RPMI8226 (cell line): ENCODE measurements at regions not wholly inside any gene's neighbourhood (a gene's known extent, or its start where the extent isn't known, plus 50 kb on each side); places are given as distances from the start of the nearest gene placed in this dataset.
"Not testable (repeated sequence)": the region's sequence is repeated elsewhere in the genome, so short reads cannot be mapped to it uniquely, and the experiment has no call there.

Experiments
- DNase-seq: peaks from one replicate; pipeline ENCODE4 v3.0.0-alpha.2; 2015

DNA sequence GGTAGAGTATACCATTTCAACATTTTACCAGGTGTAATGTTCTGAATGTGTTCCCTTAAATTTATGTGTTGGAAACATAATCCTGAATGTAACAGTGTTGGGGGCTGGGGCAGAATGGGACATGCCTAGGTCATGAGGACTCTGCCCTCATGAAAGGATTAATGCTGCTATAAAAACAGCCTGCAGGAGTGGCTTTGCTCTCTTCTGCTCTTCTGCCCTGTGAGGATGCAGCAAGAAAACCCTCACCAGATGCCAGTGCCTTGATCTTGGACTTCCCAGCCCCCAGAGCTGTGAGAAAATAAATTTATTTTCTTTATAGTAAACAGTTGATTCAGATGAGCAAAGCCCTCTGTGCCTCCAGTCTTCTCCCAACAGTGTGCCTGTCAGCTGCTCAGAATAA lies 326.0 kb upstream of the ONECUT1 start:
- no peak for DNase-seq

DNA sequence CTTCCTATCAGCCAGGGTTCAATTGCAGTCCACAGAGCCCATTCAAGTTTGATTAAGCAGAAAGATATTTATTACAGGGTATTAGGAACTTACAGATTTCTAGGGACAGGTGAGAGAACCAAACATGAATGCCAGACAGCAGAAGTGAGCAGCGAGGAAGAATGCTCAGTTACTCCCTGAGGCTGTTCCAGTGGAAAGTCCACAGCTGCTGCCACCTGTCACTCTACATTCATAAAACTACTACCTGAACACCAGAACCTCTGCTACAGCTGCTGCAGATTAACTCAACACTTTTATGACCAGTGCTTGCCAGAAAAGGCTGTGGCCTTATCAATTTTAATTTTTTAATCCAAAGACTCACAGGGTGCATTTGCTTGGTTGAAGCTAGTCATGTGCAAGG lies 325.4 kb upstream of the ONECUT1 start:
- no peak for DNase-seq

DNA sequence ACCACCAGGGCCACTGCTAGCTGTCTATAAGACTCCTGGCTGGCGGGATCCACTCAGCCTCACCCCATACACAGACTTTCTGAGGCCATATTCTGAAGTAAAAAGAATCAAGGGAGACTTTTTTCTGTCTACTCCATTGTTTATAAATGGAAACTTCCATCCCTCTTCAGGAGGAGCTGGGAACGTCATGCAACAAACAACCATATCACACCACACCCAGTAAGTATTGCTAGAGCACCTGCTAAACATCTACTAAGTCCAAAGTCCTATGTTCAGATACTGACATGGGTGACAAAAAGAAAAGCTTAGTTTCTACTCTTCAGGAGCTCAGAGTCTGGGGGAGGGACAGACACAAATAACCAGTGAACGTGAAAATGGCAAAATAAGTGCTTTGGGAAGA lies 324.8 kb upstream of the ONECUT1 start:
- no peak for DNase-seq

DNA sequence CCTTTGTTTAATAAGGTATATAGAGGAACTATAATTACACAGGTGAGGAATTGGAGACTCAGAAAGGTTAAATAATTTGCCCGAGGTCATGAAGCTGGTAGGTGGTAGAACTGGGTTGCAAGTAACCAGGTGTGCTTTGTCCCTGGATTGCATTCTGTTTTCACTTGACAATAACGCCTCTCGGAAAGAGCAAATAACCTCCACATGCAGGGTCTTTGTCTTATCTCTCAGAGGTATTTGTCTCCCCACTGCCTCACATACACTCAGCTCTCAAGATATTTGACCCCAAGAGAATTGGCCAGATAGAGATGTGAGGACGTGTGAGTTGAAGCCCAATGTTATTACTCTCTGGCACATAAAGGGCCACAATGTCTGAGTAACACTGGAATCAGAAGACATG lies 320.9 kb upstream of the ONECUT1 start:
- DNase-seq = no peak

DNA sequence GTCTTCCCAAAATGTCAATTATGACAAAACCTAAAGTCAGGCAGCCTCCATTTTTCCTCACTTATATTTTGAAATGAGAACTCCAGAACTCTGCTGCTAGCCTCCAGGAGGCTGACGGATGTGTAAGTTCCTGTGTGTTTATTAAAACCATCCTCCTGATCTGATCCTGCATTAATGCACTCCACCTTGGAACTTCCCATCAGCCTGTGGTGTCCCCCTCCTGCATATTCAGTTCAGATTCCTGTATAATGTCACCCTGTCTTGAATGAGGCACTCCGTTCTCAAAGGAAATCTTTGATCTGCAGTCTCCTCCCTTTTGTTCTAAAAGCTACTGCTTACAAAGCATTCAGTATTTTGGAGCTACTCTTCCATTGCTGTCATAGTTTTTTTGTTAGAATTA lies 318.2 kb upstream of the ONECUT1 start:
- DNase-seq = no peak

DNA sequence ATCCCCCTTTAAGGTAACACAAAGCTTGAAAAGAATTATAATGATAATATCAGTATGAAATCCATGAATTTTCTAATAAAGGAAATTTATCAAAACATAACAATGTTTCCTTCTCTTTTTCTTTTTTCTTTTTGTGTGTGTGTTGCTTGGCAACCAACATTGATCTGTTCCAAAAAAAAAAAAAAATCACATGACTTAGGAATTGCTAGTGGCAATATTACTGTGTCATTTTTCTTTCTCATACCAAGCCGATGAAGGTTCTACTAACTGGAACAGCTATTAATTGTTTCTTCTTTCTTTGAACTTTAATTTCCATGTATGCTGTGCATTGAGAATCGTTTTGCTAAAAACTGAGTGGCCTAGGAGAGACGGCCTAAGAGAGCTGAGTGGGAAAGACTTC lies 317.7 kb upstream of the ONECUT1 start:
- no peak for DNase-seq

DNA sequence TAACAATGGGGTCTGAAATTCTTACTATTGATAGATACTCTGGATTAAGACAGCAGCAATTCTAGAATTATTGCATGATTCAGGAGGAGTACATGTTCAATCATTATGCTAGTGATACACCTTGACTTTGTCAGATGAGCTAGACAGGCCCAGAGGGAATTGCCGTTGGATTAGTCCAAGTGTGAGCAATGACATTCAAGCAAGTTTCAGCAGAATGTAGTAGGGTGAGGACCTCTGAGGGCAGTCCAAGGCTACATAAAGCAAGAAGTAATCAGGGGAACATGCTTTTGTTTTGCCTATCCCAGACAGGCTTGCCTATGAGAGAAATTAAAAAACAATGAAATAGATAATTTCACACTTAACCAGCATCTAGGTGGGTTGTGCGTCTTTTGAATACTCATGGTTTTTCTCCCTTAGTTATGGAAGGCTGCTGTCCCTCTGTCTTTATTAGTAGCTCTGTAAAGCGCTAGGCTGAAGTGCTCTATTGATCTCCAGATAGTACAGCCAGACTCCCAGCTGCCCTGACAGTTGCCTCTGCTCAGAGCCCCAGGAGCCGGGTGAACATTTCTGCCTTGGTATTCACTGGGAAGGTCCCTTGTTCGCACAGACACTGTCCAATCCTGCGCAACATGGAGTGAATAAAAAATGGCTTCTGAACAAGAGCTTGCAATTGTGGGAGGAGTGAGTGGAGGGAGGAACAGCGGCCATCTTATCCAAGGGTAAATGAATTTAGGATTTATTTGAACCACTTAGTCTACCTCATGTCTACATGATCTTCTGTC lies 316.6 kb upstream of the ONECUT1 start:
- DNase-seq = no peak

DNA sequence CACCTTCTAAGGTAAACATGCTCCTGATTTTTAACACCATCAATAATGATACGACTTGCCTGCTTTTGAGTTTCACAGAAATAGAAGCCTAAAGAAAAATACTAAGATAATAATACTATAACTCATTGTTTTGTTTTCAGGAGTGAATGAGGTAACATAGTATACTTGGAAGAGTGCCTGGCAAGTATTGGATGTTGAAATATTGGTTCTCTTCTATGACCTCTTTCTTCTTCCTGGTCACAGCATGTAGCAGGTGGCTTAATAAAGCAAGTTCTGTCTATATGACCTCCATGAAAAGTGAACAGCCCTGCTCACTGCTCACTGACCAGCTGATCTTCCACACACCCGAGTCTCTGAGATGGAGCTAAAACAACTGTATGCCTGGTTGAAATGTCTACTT lies 312.3 kb upstream of the ONECUT1 start:
- no peak for DNase-seq

DNA sequence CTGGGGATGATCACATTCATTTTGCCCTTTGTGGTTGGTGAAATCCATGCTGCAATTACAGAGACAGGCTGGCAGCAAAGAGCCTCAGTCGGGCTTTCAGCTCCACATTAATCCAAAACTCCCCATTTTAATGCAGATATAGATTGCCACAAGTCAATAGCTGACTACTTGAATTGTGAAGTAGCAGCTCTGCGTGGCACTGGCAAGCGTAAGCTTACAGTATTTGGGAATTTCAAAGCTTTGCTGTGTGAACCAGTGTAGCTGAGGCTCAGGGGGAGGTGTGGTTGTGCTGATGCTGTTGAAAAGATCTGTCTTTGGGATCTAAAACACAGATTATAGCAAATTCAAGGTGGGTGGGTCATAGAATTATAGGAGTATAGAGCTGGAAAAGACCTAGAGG lies 290.3 kb upstream of the ONECUT1 start:
- DNase-seq = no peak

DNA sequence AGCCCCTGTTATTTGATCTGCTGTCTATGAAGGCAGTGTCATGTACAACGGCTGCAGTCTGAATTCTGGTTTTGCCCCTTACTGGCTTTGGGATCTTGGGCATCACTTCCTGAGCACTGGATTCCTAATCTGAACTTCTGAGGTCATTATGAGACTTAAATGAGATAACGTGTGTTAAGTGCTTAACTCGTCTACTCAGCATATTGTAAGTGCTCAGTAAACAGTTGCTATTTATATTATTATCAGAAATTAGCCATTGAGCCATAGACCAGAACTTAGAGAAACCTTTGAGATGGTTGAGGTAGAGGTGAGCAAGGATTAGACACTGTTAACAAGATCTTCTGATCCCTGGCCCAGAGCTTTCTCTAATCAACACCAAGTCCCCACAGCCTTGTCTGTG lies 284.1 kb upstream of the ONECUT1 start:
- DNase-seq = no peak

DNA sequence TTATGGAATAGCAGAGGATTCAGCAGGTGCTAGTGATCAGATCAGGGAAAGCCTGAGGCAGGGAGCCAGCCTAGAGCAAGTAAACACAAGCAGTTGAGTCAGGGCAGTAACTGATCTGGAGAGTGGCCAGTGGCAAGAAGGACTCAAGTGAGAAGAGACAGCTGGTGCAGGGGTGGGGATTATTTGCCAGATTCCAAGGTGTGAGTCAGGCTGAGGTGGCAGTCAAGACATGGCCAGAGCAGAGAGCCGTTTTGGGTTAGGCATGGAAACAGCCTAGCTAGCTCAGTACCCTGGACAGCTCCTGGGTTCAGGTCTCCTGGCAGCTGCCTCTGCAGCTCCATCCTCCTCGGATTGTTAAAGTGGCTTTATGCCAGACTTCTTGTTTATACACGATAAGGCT lies 281.9 kb upstream of the ONECUT1 start:
- peak; percentile 81 for DNase-seq

DNA sequence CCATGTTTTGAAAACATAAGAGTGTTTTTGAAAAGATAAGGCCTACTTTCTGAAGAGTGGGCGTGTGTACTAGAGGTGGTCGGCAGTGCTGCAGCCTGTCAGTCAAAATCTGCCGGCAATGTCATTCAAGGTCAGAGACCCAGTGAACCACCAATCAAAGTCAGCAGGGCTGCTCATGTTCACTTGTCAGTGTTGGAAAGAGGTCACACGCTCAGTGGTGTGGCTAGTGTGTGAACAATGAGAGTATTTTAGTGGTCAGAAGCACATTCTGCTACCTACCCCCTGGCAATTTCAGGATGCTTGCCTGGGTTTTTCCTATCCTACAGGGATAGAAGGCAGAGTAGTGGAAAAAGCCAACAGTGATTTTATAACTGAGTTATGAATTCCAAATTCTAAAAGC lies 278.5 kb upstream of the ONECUT1 start:
- DNase-seq = no peak

DNA sequence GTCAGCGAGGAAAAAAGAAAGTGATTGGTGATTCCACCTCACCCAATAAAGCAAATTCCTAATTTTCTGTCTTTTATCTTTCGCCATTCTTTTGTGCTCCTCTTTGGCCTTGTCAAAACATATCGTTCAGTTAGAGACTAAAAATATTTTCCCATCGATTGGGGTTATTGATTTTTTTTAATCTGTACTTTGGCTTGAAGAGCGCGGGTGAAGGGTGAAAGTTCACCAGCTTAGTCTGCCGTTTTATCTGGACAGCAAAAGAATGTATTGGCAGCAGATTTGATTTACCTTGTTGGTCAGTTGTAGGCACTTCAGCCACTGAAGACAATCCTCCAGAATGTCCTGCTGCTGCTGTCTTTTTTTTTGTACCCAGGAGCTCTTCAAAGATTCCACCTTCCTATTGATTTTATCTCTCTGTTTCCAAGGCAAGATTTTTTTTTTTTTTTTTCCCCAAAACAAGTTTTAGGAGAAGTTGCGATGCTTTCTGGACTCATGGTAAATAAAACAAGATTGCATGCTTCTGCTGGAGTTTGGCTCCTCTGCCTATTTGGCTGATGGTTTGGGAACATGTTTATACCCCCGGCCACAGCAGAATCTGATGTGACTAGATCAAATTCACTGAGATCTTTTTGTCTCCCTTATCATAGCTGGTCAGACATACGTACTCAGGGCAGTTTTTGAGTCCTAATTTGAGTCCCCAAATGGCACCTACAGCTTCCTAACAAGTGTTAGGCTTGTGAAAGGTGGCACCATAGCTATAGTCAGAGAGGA lies 269.3 kb upstream of the ONECUT1 start:
- no peak for DNase-seq

DNA sequence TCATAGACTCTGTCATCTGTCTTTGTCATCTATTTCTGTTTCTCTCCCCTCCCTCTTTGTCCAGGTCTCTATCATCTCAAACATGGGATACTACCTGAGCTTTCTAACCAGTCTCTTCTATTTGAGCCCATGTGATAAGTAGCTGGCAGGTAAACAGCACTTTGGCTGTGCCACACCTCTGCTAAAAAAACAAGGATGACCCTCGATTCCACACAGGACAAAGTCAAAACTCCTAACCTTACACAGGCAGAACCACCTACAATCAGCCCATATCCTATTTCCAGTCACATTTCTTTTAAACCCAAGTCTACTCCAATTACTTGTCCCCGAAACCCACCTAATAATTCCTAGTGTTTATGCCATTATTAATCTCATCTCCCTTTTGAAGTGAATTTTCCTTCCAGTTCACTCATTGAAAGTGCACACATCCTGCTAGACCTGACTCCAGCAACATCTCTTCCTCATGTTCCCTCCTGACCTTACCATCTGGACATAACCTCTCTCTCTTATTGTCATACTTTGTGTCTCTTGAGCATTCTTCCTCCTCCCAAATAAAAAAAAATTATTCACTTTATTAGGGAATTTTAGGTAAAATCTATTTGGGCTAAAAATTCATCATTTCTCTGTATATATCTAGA lies 256.1 kb upstream of the ONECUT1 start:
- DNase-seq = no peak

DNA sequence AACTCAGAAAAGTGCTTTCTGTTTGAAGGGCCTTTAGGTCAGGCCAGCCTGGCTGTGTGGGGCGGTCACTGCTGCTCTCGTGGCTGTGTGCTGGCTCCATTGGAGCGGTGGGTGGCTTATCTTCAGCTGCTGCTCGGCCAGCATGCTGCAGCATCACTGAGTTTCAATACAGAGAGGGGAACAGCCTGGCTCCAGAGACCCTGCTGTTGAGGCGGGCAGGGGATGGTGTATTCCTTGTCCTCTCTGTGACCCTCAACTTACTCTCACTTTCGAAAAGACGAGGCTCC lies 248.5 kb upstream of the ONECUT1 start:
- DNase-seq = no peak

DNA sequence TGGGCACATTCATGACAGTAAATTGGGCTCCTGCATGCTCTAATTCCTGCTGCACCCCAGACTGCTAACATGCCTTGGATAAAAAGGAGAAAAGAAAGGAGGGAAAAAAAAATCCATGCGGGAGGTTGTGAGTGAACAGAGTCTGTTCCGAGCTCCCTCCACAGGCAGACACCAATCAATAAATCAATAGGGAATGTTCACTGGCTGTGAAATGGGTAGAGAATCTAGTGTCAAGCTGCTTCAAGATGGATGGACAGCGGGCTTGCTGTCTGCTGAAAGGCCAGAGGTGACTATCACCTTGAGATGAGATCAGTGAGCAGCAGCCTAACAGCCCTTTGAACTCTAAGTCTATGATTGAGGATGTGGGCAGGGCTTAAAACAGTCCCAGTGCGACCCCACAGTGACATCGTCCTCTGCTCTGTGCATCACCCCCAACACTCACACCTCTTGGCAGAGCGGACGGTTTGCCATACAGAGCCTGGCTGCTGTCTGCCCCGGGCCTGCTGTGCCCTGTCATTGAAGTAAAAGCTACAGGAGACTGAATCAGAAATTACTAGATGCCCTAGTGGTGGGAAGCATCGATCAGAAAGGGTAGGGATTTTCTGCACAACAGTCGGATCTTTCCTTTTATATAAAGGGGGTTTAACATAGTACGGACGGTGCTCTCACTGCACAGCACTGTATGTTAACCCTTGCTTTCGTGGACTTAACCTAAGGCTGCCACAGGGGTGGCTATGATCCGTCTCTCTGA lies 247.9 kb upstream of the ONECUT1 start:
- no peak for DNase-seq

DNA sequence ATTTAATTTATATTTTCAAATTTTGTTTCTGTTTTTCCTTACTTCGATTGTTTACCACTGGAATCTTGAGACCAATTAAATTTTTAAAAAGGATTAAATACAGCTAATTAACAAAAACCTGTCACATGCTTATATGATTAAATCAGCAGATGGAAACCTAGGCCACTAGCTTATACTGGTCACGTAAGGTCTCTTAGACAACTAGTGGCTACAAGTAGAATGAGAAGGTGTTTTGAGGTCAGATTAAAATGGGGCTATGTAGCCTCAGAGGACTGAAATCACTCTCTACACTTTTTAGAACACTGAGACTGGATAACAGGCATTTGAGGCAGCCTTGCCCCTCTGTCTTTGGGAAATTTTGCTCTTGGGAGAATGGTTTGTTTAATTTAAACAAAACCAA lies 246.5 kb upstream of the ONECUT1 start:
- no peak for DNase-seq

DNA sequence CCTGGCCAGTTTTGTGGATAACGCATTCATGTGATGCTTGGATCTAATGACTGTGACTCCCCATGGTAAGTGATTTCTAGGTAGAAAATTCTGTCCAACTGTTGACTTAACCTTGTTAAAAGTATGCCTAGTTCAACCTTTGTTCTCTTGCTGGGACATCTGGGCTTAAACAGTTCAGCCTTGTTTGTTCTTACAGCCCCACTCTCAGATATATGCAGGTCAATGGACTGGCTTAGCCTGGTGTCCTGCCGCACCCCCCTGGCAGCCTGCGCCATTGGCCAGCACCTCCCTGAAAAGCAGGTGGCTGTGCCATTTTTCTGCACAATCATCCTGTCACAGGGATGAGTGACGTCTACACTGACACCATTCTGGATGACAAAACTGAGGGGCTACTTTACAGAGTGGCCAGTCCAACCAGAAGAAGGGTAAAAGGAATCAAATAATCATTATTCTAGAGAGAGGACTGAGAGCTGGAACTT lies 244.7 kb upstream of the ONECUT1 start:
- DNase-seq = no peak

DNA sequence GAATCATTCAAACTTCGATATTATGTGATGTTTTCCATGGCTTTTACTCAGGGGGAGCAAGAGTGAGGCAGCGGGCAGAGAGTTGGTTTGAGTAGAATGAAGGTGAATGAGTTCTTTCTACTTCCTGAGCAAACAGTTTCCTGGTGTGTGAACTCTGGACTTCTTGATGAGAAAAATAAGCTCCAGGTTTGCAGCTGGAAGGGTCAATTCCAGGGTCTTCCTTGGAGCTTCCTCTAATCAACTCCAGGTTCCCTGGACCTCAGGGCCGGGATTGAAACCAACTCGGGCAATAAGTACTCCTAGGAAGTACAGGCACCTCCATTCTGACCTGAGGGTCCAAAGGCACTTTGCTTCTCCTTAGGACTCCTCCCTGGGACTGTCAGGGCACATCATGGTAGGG lies 243.6 kb upstream of the ONECUT1 start:
- no peak for DNase-seq

DNA sequence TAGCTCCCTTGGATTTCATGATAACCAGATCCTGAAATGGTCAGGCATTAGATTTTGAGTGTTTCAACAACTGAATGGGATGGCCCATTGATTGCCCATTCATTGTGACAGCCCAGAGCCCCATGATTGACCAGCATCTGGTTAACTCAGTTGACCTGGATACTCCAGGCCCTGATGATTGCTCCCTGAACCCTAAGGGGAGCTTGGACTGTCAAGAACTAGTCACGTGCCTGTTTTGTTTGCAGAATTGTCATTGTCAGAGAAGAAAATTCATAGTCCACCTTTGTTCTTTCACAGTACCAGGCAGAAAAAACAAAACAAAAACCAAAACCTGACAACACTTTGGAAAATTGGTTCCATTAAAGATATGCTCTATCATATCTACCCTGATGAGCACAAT lies 241.3 kb upstream of the ONECUT1 start:
- no peak for DNase-seq

DNA sequence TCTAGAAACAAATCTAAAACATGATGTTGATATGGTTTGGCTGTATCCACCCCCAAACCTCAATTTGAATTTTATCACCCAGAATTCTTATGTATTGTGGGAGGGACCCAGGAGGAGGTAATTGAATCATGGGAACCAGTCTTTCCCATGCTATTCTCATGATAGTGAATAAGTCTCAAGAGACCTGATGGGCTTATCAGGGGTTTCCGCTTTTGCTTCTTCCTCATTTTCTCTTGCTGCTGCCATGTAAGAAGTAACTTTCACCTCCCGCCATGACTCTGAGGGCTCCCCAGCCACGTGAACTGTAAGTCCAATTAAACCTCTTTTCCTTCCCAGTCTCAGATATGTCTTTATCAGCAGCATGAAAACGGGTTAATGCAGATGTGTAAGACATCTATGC lies 232.7 kb upstream of the ONECUT1 start:
- no peak for DNase-seq

DNA sequence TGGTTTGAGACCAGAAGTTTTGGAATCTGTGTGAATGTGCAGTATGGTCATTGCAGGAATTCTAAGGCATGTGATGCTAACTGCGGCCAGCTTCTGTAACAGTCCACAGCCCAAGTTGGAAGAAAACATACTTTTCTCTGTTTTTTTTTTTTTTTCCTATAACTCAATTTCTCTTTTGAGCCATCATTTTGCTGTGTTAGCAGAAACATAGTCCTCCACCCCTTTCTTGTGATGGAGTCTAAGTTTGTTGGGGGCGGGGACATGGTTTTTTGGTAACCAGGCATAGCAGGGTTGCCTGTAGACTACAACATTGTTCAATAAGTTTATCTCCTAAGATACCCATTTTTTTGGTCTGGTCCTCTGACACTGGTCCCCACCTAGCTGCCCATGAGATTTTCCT lies 223.2 kb upstream of the ONECUT1 start:
- DNase-seq = no peak

DNA sequence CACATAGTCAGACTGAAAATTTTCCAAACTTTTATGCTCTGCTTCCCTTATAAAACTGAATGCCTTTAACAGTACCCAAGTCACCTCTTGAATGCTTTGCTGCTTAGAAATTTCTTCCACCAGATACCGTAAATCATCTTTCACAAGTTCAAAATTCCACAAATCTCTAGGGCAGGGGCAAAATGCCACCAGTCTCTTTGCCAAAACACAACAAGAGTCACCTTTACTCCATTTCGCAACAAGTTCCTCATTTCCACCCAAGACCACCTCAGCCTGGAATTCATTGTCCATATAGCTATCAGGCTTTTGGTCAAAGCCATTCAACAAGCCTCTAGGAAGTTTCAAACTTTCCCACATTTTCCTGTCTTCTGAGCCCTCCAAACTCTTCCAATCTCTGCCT lies 221.6 kb upstream of the ONECUT1 start:
- not testable (repeated sequence) for DNase-seq

DNA sequence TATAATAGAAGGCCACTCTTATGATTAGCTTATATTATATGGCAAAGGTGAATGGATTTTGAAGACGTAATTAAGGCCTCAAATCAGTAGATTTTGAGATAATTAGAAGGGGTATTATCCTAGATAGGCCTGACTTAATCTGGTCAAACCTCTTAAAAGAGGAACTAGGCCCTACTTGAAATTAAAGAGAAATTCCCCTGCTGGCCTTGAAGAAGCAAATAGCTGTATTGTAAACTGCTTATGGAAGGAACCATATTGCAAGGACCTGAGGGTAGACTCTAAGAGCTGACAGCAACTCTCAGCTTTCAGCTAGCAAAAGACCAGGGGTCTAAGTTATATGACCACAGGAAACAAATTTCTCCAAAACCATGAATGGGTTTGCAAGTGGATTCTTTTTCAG lies 219.0 kb upstream of the ONECUT1 start:
- no peak for DNase-seq
